B cell (primary cell): ENCODE measurements at regions not wholly inside any gene's neighbourhood (a gene's known extent, or its start where the extent isn't known, plus 50 kb on each side); places are given as distances from the start of the nearest gene placed in this dataset.

Experiments
- CTCF ChIP-seq: fragments of 200-600 bp; IDR thresholded peaks from one replicate; pipeline ENCODE4 v1.8.0; 2022; ENCODE audit warnings: antibody characterized with exemption, mild to moderate bottlenecking
- EZH2 ChIP-seq: IDR thresholded peaks from 2 replicates; pipeline ENCODE4 v1.6.1; 2012; ENCODE audit warnings: borderline replicate concordance, low read depth, mild to moderate bottlenecking, moderate library complexity, low read length; ENCODE audit not compliant: insufficient read depth, poor library complexity, severe bottlenecking

- TF ChIP-seq CTCF (no peak), EZH2 (no peak)
Measured at GRCh38 chr3:26560081-26560480, 62.5 kb upstream of the LRRC3B start.
